Activated CD4-positive, alpha-beta T cell treated with anti-CD3 and anti-CD28 coated beads for 48 hours (primary cell): ENCODE measurements at regions not wholly inside any gene's neighbourhood (a gene's known extent, or its start where the extent isn't known, plus 50 kb on each side); places are given as distances from the start of the nearest gene placed in this dataset.
"Not testable (repeated sequence)": the region's sequence is repeated elsewhere in the genome, so short reads cannot be mapped to it uniquely, and the experiment has no call there.

Experiments used
- DNase-seq: peaks from one replicate; pipeline ENCODE4 v3.0.0-alpha.2; 2020

- no peak for DNase-seq
Observed at GRCh38 chr2:58435246-58435645, 194.1 kb upstream of the FANCL start.

- DNase-seq = no peak
Observed at GRCh38 chr2:58434692-58435091, 193.6 kb upstream of the FANCL start.

GRCh38 chr2:58432491-58433170 lies 191.5 kb upstream of the FANCL start:
- DNase-seq = no peak

DNA sequence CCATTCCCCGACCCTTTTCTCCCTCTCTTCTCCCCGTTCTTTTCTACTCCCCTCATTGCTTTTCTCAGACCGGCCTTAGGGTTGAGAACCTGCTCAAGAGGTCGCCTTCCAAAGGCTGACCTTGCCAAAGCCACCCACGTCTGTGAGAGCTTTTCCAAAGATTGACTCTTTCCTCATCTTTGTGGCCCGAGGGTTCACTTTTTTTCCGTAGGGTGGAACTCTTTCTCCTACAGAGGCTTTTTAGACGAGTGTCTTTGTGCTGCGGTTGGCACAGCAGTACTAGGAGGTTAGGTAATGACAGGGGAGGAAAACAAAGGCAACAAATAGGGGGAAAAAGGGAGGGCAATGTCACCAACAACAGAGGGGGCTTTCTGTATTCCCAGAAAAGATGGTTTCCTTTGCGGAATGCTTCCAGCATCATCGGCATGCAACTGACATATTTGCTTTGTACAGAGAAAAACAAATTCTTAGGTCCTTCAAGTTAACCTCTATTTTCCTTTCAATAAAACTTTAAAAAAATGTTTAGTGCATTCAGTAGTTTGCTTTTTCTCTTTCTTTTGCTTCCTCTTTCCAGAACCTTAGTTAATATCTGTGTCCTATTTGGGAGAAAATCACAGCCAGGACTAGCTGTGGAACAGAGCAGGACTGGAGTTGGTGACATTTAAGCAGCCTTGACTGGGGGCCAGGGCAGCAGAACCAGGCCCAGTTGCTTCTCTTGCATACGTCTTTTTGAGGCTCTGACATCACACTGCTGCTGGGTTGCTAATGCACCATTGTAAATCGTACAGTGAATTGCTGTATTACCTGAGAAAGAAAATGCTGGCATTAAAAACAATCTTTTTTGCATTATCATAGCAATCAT lies 188.1 kb upstream of the FANCL start:
- no peak for DNase-seq

- peak; percentile 4 for DNase-seq
Observed at GRCh38 chr2:58428096-58429013, 187.2 kb upstream of the FANCL start.

DNA sequence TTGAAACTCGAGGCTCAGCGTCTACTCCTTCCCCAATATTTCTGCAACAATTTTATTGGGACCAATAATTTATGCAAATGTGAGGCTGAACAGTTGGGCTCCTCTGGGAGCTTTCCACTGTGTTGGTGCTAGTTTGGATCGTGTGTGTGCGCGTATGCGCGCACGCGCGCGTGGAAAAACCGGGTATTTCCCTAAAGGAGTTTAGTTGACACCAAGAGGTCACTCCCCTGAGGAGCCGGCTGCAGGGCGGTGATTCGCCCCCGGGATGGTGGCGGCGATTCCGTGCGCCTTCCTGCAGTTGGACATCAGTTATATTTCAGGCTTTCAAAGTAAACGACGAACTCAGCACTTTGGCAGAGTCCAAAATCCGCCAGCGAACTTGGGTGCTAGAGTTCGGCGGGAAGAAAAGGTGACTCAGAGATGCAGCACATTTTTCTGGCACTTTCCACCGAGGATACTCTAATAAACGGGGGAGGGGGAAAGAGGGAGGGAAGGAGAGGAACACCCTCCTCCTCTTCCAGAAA lies 186.5 kb upstream of the FANCL start:
- peak; percentile 10 for DNase-seq

DNA sequence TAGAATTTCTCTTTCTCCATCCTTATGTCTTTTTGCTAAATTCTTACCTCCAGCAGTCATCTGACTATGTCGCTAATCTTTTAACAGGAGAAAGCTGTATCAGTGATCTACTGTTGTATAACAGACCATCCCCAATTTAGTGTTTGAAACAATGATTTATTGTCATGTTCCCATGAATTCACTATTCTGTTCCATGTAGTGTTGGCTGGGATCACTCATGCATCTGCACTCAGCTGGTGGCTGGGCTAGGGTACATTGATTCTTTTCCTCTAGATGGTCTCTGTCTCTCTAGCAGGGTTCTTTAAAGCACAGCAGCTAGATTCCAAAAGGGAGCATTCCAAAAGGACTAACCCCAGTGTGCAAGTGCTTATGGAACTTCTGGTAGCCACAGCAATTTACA lies 184.2 kb upstream of the FANCL start:
- DNase-seq = no peak

GRCh38 chr2:58419983-58420382 lies 178.9 kb upstream of the FANCL start:
- DNase-seq = no peak

GRCh38 chr2:58416696-58417095 lies 175.6 kb upstream of the FANCL start:
- no peak for DNase-seq

DNA sequence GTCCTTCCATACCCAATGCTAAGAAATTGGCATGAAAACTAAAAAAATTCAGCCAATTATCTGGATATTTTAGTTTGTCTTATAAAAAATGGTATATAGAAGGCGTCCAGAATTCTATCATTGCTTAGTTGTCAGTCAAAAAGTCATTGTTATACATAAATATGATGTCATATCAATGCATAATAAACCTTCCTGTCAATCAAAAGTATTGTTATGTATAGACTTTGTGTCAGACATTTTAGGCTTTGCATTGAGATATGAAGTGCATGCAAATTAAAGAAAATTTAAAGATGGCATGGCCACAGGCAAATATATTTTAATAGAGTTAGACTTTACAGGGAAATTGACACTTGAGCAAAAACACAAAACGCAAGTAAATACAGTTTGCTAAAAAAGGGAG lies 173.4 kb upstream of the FANCL start:
- no peak for DNase-seq

- no peak for DNase-seq
Observed at GRCh38 chr2:58410549-58410948, 169.4 kb upstream of the FANCL start.

DNA sequence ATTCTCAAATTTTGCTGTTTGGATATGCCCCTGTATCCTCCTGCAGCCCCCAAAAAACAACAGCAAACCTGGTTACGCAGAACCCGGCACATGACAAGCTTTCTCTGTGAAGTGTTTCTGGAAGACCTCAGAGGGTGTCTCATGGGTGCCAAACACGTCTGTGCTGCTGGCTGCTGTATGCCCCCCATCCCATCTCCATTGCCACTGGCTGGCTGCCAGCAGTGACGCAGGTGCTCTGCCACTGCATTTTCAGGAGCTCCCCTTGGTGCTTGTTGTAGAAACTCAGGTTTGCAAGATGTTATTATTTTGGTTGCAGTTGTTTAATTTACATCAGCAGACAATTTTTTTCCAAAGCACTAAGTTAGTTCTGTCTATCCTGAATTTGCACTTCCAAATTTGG lies 166.4 kb upstream of the FANCL start:
- no peak for DNase-seq

DNA sequence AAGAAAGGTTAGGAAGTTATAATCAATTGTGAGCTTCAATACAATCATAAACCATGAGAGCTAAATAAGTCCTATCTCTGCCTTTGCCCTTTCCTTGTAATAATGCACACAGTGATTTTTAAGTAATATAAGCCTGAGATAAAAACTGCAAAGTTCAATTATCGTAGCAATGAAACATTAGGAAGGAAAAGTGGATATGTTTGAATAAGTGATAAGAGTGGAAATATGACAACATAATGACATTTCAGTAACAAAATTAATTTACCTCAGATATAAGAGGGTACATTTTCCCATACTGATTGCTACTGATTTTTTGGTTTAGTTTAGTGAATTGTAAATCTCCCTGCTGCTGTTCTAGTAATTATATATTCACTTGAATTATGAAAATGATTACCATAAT lies 164.2 kb upstream of the FANCL start:
- no peak for DNase-seq

DNA sequence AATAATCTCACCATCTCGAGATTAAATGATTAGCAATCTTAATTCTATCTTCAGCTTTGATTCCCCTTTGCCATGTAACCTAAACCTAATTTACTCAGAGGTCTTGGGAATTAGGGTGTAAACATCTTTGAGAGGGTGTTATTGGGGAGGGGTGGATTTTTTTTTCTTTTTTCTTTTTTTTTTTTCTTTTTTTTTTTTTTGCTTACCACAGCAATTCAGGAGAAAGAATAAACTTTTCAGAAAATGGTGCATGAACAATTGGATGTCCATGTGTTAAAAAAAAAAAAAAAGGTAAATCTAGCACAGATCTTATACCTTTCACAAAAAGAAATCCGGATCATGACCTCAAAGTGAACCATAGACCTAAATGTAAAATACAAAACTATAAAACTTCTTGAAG lies 160.8 kb upstream of the FANCL start:
- DNase-seq = no peak

GRCh38 chr2:58398406-58398805 lies 157.3 kb upstream of the FANCL start:
- DNase-seq = no peak

- DNase-seq = no peak
Observed at GRCh38 chr2:58387701-58388100, 146.6 kb upstream of the FANCL start.

DNA sequence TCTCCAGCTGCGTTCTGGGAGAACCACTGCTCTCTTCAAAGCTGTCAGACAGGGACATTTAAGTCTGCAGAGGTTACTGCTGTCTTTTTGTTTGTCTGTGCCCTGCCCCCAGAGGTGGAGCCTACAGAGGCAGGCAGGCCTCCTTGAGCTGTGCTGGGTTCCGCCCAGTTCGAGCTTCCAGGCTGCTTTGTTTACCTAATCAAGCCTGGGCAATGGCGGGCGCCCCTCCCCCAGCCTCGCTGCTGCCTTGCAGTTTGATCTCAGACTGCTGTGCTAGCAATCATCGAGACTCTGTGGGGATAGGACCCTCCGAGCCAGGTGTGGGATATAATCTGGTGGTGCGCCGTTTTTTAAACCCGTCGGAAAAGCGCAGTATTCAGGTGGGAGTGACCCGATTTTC lies 145.8 kb upstream of the FANCL start:
- not testable (repeated sequence) for DNase-seq

GRCh38 chr2:58378152-58378551 lies 137.0 kb upstream of the FANCL start:
- no peak for DNase-seq

- DNase-seq = no peak
Observed at GRCh38 chr2:58377181-58377580, 136.1 kb upstream of the FANCL start.

DNA sequence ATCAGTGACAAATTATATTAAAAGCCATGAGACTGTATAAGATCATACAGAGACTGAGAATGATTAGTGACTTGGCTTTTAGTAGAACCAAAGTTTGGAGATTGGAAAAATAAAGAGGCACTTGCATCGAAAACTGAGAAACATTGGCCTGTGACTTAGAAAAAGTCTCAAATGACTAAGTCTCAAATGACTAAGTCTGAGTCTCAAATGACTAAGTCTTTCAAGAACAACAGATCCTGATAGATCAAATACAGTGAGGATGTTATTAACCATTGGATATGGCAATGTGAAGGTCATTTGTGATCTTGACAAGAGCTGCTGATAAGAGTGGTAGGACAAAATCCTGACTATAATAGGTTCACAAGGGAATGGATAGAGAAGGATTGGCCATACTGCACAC lies 135.5 kb upstream of the FANCL start:
- DNase-seq = no peak

DNA sequence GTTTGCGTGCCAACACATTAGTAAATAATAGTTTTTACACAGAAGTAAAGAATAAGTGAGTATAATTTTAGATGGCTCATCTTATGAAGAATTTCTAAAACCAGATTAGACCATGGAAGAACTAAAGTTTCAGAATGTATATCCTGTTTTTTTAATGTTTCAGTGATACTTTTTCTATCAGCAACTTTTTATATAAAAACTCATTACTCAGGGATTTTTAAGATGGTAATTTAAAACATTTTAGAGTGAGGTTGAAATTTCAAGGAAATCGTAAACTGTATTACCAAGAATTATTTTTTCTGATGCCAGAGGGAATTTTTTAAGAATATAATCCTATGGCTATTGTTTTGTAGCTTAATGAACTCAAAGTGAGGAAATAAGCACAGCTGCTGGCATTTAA lies 128.5 kb upstream of the FANCL start:
- DNase-seq = no peak

- no peak for DNase-seq
Observed at GRCh38 chr2:58364098-58364497, 123.0 kb upstream of the FANCL start.

GRCh38 chr2:58358026-58358425 lies 116.9 kb upstream of the FANCL start:
- DNase-seq = no peak
